GM12892 (cell line): ENCODE measurements at regions not wholly inside any gene's neighbourhood (a gene's known extent, or its start where the extent isn't known, plus 50 kb on each side); places are given as distances from the start of the nearest gene placed in this dataset.

Experiments
- DNase-seq: peaks from one replicate; pipeline ENCODE4 v3.0.0; 2011; ENCODE audit not compliant: insufficient read length
- FAIRE-seq: peaks from 2 replicates; lab custom pipeline; 2011; peaks lifted over from hg19 to GRCh38; lab: Jason Lieb, UNC
- POLR2A ChIP-seq: IDR thresholded peaks from 2 replicates; pipeline ENCODE4 v1.6.1; 2011; ENCODE audit warnings: low read depth, low read length, control low read depth
- POLR2AphosphoS5 ChIP-seq: IDR thresholded peaks from 2 replicates; pipeline ENCODE4 v1.6.1; 2011; ENCODE audit warnings: low read depth, low read length, control low read depth
- TAF1 ChIP-seq: IDR thresholded peaks from 2 replicates; pipeline ENCODE4 v1.6.1; 2011; ENCODE audit warnings: low read depth, mild to moderate bottlenecking, control low read depth, low read length, borderline replicate concordance

DNA sequence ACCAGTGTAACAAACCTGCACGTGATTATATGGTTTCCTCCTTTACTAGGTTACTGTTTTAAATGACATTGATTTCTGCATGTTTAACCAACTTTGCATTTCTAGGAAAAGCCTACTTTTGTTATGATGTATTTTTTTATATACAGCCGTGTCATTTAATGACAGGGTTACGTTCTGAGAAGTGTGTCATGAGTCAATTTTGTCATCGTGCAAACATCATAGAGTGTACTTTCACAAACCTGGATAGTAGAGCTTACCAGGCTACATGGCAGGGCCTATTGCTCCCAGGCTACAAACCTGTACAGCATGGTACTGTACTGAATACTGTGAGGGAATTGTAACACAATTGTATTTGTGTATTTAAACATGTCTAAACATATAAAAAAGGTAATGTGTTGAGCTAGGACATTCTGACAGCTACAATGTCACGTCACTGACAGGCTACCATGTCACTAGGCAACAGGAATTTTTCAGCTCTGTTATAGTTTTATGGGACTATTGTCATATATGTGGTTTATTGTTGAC lies 205.3 kb downstream of the PRL start:
- DNase-seq: no peak
- FAIRE-seq: peak; percentile 36
- TF ChIP-seq POLR2AphosphoS5 (no peak), TAF1 (no peak), POLR2A (no peak)

DNA sequence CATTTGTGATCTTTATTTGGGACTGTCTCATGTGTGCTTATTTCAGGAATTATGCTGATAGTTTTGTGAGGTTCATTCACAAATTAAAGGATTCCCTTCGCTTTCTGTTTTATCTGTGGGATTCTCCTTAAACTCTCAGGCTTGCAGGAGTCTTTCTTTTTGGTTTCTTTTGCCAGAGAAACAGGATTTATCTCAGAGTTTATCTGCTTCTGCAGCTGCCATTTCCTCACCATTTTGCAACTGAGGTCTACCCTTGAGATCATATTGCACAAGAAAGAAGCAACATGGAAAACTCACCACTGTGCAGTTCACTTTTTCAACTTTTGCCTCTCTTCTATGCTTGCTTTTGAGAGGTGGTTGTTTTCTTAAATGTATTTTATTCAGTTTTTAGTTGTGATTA lies 201.0 kb downstream of the PRL start:
- DNase-seq: no peak
- FAIRE-seq: no peak
- TF ChIP-seq TAF1: no peak
- TF ChIP-seq POLR2A: no peak
- no peak for TF ChIP-seq POLR2AphosphoS5

DNA sequence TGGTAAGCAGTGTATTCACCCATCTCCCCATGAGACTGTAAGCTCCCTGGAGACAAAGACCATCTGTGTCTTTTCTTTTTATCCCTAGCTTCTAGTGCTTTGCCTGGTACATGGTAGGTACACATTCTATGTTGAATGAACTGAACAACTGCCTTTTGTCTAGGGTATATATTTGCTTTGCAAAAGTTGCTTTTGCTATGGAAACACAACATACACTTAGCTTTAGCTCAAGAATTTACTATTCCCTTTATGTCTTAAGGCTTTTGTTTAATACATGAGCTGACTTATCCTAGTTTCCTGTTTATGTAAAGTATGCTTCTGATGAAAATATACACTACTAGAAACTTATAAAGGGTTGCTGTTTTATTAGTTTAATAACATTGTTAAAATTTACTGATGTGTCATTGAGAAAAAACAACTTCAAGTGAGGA lies 198.2 kb downstream of the PRL start:
- TF ChIP-seq POLR2A (no peak), TAF1 (no peak)
- FAIRE-seq (no peak), DNase-seq (no peak)

DNA sequence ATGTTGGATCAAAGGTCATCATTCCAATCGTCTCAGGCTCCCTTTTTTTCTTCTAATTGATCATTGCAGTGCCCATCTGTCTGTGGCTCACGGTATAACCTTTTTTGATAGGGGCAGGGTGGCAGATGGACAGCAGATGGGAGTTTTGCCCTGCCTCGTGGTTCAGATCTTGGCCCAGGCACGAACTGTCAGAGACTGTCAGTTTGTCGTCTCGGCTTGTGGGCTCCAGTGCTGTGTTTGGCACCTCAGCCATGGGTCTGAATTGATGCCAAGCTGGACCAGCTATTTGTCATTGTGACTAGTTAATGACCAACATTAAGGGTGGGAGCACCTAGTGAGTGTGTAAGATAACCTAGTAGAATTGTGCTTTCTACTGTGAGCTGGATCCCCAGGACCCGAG lies 197.6 kb downstream of the PRL start:
- no peak for DNase-seq
- FAIRE-seq: no peak
- no peak for TF ChIP-seq POLR2AphosphoS5

DNA sequence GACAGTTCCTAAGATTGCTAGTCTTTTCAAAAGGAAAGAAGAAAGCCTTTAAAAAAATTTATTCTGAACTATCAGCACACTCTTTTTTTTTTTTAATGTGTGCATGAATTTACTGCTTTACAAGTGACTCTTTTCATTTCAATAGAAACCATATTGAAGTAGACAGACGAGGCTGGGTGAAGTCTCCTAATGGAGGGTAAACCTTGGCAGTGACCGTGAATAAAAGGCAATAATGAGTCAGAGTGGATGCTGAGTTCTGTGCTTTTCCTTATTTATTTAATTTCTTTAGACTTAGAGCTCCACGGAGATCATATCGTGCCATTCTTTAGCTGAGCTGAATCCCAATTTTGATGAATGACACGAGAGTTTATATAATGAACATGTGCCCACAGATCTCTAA lies 196.9 kb downstream of the PRL start:
- DNase-seq: no peak
- FAIRE-seq: no peak

DNA sequence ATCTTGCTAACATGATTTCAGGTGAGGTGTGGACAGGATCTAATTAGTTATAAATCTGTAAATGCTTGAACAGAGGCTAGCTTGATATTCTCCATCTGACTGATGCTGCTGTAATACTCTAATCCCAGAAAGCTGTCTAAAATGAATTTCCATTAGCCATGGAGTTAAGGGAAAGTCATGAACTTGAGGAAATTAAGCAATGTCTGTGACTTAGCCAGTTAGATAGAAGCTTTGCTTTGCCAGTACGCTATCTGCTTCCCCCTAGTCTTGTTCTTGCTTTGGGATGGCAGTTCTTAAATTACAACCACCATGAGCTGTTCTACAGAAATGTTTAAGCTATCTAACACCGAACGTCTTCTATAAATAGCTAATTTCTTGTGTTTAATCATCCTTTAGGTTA lies 195.7 kb downstream of the PRL start:
- DNase-seq (no peak), FAIRE-seq (peak; percentile 17)
- no peak for TF ChIP-seq POLR2A
- no peak for TF ChIP-seq POLR2AphosphoS5
- TF ChIP-seq TAF1: no peak

More for the DNA sequence above, 196.9 kb downstream of the PRL start:
- TF ChIP-seq POLR2A: no peak
- no peak for TF ChIP-seq TAF1
- no peak for TF ChIP-seq POLR2AphosphoS5

DNA sequence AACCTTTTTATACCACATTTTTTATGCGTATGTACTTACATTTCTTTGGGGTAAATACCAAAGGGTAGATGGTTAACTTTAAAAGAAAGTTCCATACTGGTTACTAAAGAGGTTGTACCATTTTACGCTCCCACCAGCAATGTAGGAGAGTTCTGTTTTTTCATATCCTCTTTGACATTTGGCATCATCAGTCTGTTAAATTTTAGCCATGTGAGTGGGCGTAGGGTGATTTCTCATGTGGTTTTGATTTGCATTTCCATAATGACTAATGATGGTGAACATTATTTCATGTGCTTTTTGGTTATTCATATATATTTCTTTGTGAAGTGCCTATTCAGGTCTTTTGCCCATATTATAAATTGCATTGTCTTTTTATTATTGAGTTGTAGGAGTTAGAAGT lies 194.2 kb downstream of the PRL start:
- FAIRE-seq: no peak
- no peak for DNase-seq
- TF ChIP-seq POLR2AphosphoS5 (no peak), TAF1 (no peak), POLR2A (no peak)

DNA sequence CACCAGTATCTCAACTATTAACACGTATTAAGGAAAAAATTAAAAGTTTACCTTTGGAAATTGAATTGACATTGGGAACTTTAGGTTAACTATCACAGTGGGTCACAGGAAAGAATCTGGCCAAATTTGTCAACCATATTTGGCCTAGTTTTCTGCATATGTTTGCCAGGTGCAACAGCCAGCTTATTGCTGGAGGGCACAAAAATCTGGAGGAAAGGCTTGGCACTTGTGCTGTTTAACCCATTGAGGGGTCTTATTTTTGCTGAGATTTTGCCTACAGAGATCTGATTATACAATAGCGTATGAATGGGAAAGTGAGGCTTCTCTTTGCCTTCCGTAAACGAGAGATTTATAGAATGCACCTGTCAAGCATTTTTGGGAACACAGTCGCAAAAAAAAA lies 190.4 kb downstream of the PRL start:
- TF ChIP-seq POLR2AphosphoS5: no peak
- no peak for TF ChIP-seq TAF1
- no peak for TF ChIP-seq POLR2A
- FAIRE-seq (no peak), DNase-seq (no peak)

DNA sequence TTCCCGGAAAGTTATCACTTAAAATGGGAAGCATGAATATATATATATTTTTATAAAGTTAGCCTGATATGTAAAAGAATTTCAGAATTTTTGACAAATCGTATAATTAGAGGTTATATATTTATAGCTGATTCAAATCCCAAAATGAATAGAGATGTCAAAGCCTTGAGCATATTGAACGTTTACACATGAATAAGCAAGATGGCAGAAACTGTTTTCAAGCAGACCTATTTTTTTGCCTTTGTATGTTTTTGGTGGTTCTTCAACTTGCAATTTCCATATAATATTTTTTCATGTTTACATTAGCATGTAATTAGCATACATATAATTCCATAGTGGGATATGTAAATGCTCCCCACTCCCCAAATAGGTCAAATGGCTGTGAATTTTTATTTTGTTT lies 189.9 kb downstream of the PRL start:
- no peak for DNase-seq
- TF ChIP-seq POLR2AphosphoS5: no peak
- TF ChIP-seq TAF1: no peak
- no peak for TF ChIP-seq POLR2A
- FAIRE-seq: no peak

DNA sequence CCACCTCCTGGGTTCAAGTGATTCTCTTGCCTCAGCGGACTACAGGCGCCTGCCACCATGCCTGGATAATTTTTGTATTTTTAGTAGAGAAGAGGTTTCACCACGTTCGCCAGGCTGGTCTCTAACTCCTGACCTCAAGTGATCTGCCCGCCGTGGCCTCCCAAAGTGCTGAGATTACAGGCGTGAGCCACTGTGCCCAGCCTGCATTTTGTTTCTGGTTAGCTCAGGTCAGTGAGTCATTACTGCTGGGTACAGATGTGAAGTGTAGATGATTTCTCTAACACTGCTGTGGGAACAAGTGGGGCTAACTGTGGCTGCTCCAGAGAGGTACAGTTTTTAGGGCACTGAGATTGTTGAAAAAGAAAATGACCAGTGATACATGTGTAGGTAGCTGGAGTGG lies 188.6 kb downstream of the PRL start:
- DNase-seq (no peak), FAIRE-seq (no peak)
- TF ChIP-seq POLR2A (no peak), TAF1 (no peak), POLR2AphosphoS5 (no peak)

DNA sequence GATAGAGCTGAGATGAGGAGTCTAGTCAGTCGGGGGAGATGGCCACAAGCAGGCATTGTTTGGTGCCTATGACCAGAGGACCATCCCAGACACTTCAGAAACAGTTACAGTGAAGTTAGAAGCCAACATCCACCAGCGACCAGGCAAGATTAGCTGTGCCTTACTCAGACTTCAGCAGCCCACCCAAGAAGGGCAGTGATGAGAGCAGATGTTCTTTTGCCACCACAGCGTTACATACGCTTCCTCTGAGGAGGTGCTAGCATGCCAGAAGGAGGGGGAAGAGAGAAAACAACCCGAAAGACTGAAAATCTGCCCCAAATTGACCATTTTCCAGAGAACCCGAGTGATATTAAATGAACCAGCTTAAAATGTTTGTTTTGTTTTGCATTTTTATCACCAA lies 186.8 kb downstream of the PRL start:
- FAIRE-seq (no peak), DNase-seq (no peak)
- TF ChIP-seq POLR2AphosphoS5: no peak
- no peak for TF ChIP-seq POLR2A
- TF ChIP-seq TAF1: no peak

DNA sequence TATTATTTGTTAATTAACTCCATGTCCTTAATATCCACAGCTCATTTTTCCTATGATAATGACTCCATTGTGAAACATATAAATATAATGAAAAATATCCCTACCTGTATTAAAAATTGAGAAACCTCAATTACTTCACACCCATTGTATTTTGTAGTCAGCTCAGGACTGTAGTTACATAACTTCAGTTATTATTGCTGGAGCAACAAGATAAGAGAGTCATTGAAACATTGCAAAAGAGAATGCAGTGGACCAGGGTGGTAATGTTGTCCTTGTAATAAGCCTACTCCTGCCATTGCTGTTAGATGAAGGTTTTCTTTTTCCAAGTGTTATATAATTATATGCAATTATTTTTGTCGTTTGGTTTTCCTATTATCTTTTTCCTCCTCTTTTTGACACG lies 184.4 kb downstream of the PRL start:
- no peak for TF ChIP-seq POLR2A
- TF ChIP-seq POLR2AphosphoS5: no peak
- TF ChIP-seq TAF1: no peak
- DNase-seq: no peak
- no peak for FAIRE-seq
